Activated naive CD4-positive, alpha-beta T cell (primary cell): ENCODE measurements at regions not wholly inside any gene's neighbourhood (a gene's known extent, or its start where the extent isn't known, plus 50 kb on each side); places are given as distances from the start of the nearest gene placed in this dataset.
A peak's percentile ranks its signal among the peaks of the same experiment; 100 is the strongest.
"Not testable (repeated sequence)": the region's sequence is repeated elsewhere in the genome, so short reads cannot be mapped to it uniquely, and the experiment has no call there.

Source experiments
- DNase-seq, 4 experiments: peaks; one replicate each; lab custom pipeline; 2025; lab: John Stamatoyannopoulos, UW

- peak in 2 of 4 experiments; percentile 2 to 6 for DNase-seq
Measured at GRCh38 chr16:56013962-56014552, 138.9 kb upstream of the CES5A start.

- no peak for DNase-seq
Measured at GRCh38 chr16:56012482-56012811, 137.3 kb upstream of the CES5A start.

- DNase-seq, result no peak
Measured at GRCh38 chr16:56011808-56012481, 136.8 kb upstream of the CES5A start.

- DNase-seq, result no peak
Measured at GRCh38 chr16:56005958-56006357, 130.8 kb upstream of the CES5A start.

- no peak for DNase-seq
Measured at GRCh38 chr16:55999683-56000082, 124.5 kb upstream of the CES5A start.

GRCh38 chr16:55993088-55993487, 117.9 kb upstream of the CES5A start:
- no peak for DNase-seq

GRCh38 chr16:55992551-55992950, 117.4 kb upstream of the CES5A start:
- DNase-seq, result no peak

GRCh38 chr16:55991843-55992242, 116.7 kb upstream of the CES5A start:
- no peak for DNase-seq

- DNase-seq, result no peak
Measured at GRCh38 chr16:55989569-55989907, 114.4 kb upstream of the CES5A start.

GRCh38 chr16:55988850-55989568, 113.8 kb upstream of the CES5A start:
- not testable (repeated sequence) for DNase-seq

- no peak for DNase-seq
Measured at GRCh38 chr16:55988013-55988412, 112.8 kb upstream of the CES5A start.

- DNase-seq, result no peak
Measured at GRCh38 chr16:55982597-55982996, 107.4 kb upstream of the CES5A start.

GRCh38 chr16:55981557-55981956, 106.4 kb upstream of the CES5A start:
- DNase-seq, result no peak

GRCh38 chr16:55976815-55977214, 101.6 kb upstream of the CES5A start:
- no peak for DNase-seq

GRCh38 chr16:55971447-55971846, 96.3 kb upstream of the CES5A start:
- no peak for DNase-seq

GRCh38 chr16:55968221-55968620, 93.0 kb upstream of the CES5A start:
- no peak for DNase-seq

- no peak for DNase-seq
Measured at GRCh38 chr16:55964923-55965475, 89.8 kb upstream of the CES5A start.

- DNase-seq, result no peak
Measured at GRCh38 chr16:55955845-55956244, 80.7 kb upstream of the CES5A start.

GRCh38 chr16:55955424-55955823, 80.3 kb upstream of the CES5A start:
- no peak for DNase-seq

- DNase-seq, result no peak
Measured at GRCh38 chr16:55954906-55955305, 79.7 kb upstream of the CES5A start.

- no peak for DNase-seq
Measured at GRCh38 chr16:55949518-55949917, 74.3 kb upstream of the CES5A start.

- no peak for DNase-seq
Measured at GRCh38 chr16:55948230-55948629, 73.1 kb upstream of the CES5A start.

GRCh38 chr16:55947366-55947765, 72.2 kb upstream of the CES5A start:
- no peak for DNase-seq
